GM12878 (cell line): ENCODE measurements at regions not wholly inside any gene's neighbourhood (a gene's known extent, or its start where the extent isn't known, plus 50 kb on each side); places are given as distances from the start of the nearest gene placed in this dataset.
A peak's percentile ranks its signal among the peaks of the same experiment; 100 is the strongest.

Experiments used
- ATAC-seq: fragments of 200-7000 bp; cut with Tn5 transposase; 3 replicates; pipeline ENCODE4 v1.9.1; 2020; ENCODE audit warnings: mild to moderate bottlenecking, moderate library complexity
- BruUV-seq: library from RNA; stranded (reverse); fragments of 400-500 nt; replicated peaks from 2 replicates; lab custom pipeline; 2021; lab: Mats Ljungman, UMichigan
- CTCF ChIA-PET: fragments of 300-600 bp; sonication (Branson Sonifier 250); formaldehyde crosslinking; extraction: SDS; loops from one replicate; lab custom pipeline; 2021; ENCODE audit warnings: inconsistent platforms; lab: Yijun Ruan, JAX
- POLR2A ChIA-PET: fragments of 350-600 bp; formaldehyde crosslinking; extraction: SDS; loops from one replicate; lab custom pipeline; 2021; ENCODE audit warnings: inconsistent platforms; lab: Charles Lee
- RAD21 ChIA-PET: fragments of 300-600 bp; sonication (Branson Sonifier 250); formaldehyde crosslinking; loops from one replicate; lab custom pipeline; 2023; ENCODE audit warnings: antibody characterized with exemption; ENCODE audit not compliant: unreplicated experiment; lab: Charles Lee
- SMC1A ChIA-PET: fragments of 300-600 bp; sonication (Branson Sonifier 250); formaldehyde crosslinking; loops from one replicate; lab custom pipeline; 2023; ENCODE audit not compliant: unreplicated experiment, uncharacterized antibody; lab: Charles Lee
- DNase-seq: peaks from one replicate; pipeline ENCODE4 v3.0.0-alpha.2; 2011; ENCODE audit warnings: low read depth, low spot score
- FAIRE-seq: peaks from 3 replicates; lab custom pipeline; 2011; peaks lifted over from hg19 to GRCh38; lab: Jason Lieb, UNC
- H2AFZ ChIP-seq: 2 replicates; pipeline ENCODE4 v1.6.0; 2011; ENCODE audit warnings: low read depth, low read length, control low read depth; ENCODE audit not compliant: control insufficient read depth
- H3K27ac ChIP-seq: 2 replicates; pipeline ENCODE4 v1.5.1; 2011; ENCODE audit warnings: control low read depth; ENCODE audit not compliant: control insufficient read depth, insufficient read depth
- H3K27me3 ChIP-seq, 2 experiments: replicated peaks in 1 of 2; 2 replicates each; pipeline versions ENCODE4 v1.6.0 to v1.6.1; 2011; ENCODE audit warnings: low read length in 1 of 2; ENCODE audit not compliant: control insufficient read depth in 2 of 2, insufficient read depth in 2 of 2
- H3K36me3 ChIP-seq, 2 experiments: 2 replicates each; pipeline ENCODE4 v1.5.1; 2011; ENCODE audit warnings: low read length in 1 of 2; ENCODE audit not compliant: control insufficient read depth in 2 of 2, insufficient read depth in 2 of 2
- H3K4me1 ChIP-seq: 2 replicates; pipeline ENCODE4 v1.6.1; 2011; ENCODE audit warnings: mild to moderate bottlenecking, low read length, moderate library complexity, mixed read lengths; ENCODE audit not compliant: control insufficient read depth, insufficient read depth
- H3K4me2 ChIP-seq: 2 replicates; pipeline ENCODE4 v1.6.0; 2011; ENCODE audit warnings: control low read depth; ENCODE audit not compliant: control insufficient read depth, insufficient read depth
- H3K4me3 ChIP-seq: fragments of 200-600 bp; sonication (generic); 2 replicates; pipeline ENCODE4 v1.5.1; 2016
- H3K79me2 ChIP-seq: 2 replicates; pipeline ENCODE4 v1.6.0; 2011; ENCODE audit warnings: low read length; ENCODE audit not compliant: control insufficient read depth, insufficient read depth
- H3K9ac ChIP-seq: 2 replicates; pipeline ENCODE4 v1.8.0; 2011; ENCODE audit warnings: low read length, control low read depth, mixed read lengths; ENCODE audit not compliant: control insufficient read depth, insufficient read depth
- H3K9me3 ChIP-seq: replicated peaks from 3 replicates; pipeline ENCODE4 v1.5.1; 2011; ENCODE audit warnings: mild to moderate bottlenecking, low read length; ENCODE audit not compliant: control insufficient read depth, insufficient read depth
- H4K20me1 ChIP-seq: 2 replicates; pipeline ENCODE4 v1.6.0; 2011; ENCODE audit not compliant: control insufficient read depth, insufficient read depth
- CTCF ChIP-seq, 3 experiments: IDR thresholded peaks in 2 of 3; conservative IDR thresholded peaks in 1 of 3; 2 replicates each; pipeline ENCODE4 v1.5.1; 2011; ENCODE audit warnings: low read depth in 3 of 3, low read length in 3 of 3, mild to moderate bottlenecking in 3 of 3, control low read depth in 2 of 3, moderate library complexity in 2 of 3, inconsistent platforms in 1 of 3, mixed read lengths in 1 of 3; ENCODE audit not compliant: control insufficient read depth in 2 of 3, insufficient read depth in 1 of 3; ENCODE audit errors: extremely low read depth in 1 of 3
- NR2F1 ChIP-seq: fragments of 450-650 bp; conservative IDR thresholded peaks from 2 replicates; pipeline ENCODE4 v1.6.1; 2017; ENCODE audit warnings: mild to moderate bottlenecking
- POLR2AphosphoS5 ChIP-seq: IDR thresholded peaks from 2 replicates; pipeline ENCODE4 v1.6.1; 2011; ENCODE audit warnings: mild to moderate bottlenecking, low read length, inconsistent platforms
- POU2F2 ChIP-seq: IDR thresholded peaks from 3 replicates; pipeline ENCODE4 v1.6.1; 2011; ENCODE audit warnings: low read depth, mild to moderate bottlenecking, low read length, borderline replicate concordance
- SREBF1 ChIP-seq: IDR thresholded peaks from 2 replicates; pipeline ENCODE4 v1.6.1; 2012; ENCODE audit warnings: mild to moderate bottlenecking, low read length
- WGBS: methylation state at CpG from one replicate; pipeline ENCODE4 v1.1.6; 2016; ENCODE audit warnings: low lambda C conversion rate; ENCODE audit not compliant: insufficient replicate concordance, insufficient coverage; ENCODE audit errors: missing lambda C conversion rate; 5-methylcytosine and 5-hydroxymethylcytosine counted together
- in situ Hi-C: fragments of 300-500 bp; cut with MboI; formaldehyde crosslinking; loops from 9 replicates; pipeline ENCODE4 v1.14.3; 2018; ENCODE audit warnings: mixed read lengths
- intact Hi-C: fragments of 100-400 bp; cut with micrococcal nuclease; formaldehyde crosslinking; loops from one replicate; pipeline ENCODE4 v1.14.2; 2022; ENCODE audit not compliant: unreplicated experiment

- TF ChIP-seq CTCF (IDR thresholded peaks at IDR 0.05 in 2 of 3, conservative IDR thresholded peaks at IDR 0.05 in 1 of 3; ENCODE audit: control insufficient read depth in 2 of 3, extremely low read depth in 1 of 3, insufficient read depth in 1 of 3, low read depth in 3 of 3, low read length in 3 of 3) (no peak), POLR2AphosphoS5 (no peak), POU2F2 (no peak)
These were observed 184.1 kb upstream of the IVNS1ABP start (continued) for GRCh38 chr1:185501099-185501498.

- DNase-seq = no peak
- ChIA-PET RAD21 (no interaction called here), POLR2A (no interaction called here), SMC1A (interaction anchor here (0.7 to 0.9 kb wide), 2 partner anchors 10 to 114 kb away, joined by 3 read pairs; no protein-coding TSS in a partner anchor), CTCF (interaction anchor here (0.7 kb wide), 1 partner anchor 95 kb away, joined by 3 read pairs; no protein-coding TSS in a partner anchor)
- intact Hi-C loops (no loop called here), in situ Hi-C loops (no loop called here)
- 42% methylated on average over 4 of the region's 4 CpGs for WGBS
- Histone ChIP-seq H3K79me2 (no peaks in the 10 kb centered on the region), H3K27me3 (no peaks in the 10 kb centered on the region), H3K27ac (no peak overlapping the region), H4K20me1 (no peaks in the 10 kb centered on the region), H3K9me3 (no peaks in the 10 kb centered on the region), H3K4me1 (no peaks in the 10 kb centered on the region), H3K9ac (no peak overlapping the region), H3K36me3 (no peaks in the 10 kb centered on the region), H2AFZ (no peak overlapping the region), H3K4me2 (no peak overlapping the region), H3K4me3 (no peak overlapping the region)
- TF ChIP-seq SREBF1 (no peak), NR2F1 (peak; percentile 48; the same call in 1 of the 2 replicates)
- ATAC-seq = no peak
- BruUV-seq = no TSS peak
- FAIRE-seq = no peak
These were observed 183.1 kb upstream of the IVNS1ABP start for GRCh38 chr1:185500001-185500626.
